Fibroblast of mammary gland (primary cell): ENCODE measurements at regions not wholly inside any gene's neighbourhood (a gene's known extent, or its start where the extent isn't known, plus 50 kb on each side); places are given as distances from the start of the nearest gene placed in this dataset.
A peak's percentile ranks its signal among the peaks of the same experiment; 100 is the strongest.

Experiments used
- DNase-seq: peaks from one replicate; pipeline ENCODE4 v3.0.0-alpha.2; 2010; ENCODE audit warnings: low read depth
- H3K4me3 ChIP-seq: 2 replicates; pipeline ENCODE4 v1.5.1; 2011; ENCODE audit warnings: low read depth, mild to moderate bottlenecking, low read length, moderate library complexity; ENCODE audit not compliant: control insufficient read depth
- TF ChIP-seq, protein P1 (sequence below): conservative IDR thresholded peaks from 2 replicates; pipeline ENCODE4 v1.5.1; 2011; ENCODE audit warnings: low read depth, low read length, inconsistent platforms; ENCODE audit not compliant: control insufficient read depth, insufficient read depth

DNA sequence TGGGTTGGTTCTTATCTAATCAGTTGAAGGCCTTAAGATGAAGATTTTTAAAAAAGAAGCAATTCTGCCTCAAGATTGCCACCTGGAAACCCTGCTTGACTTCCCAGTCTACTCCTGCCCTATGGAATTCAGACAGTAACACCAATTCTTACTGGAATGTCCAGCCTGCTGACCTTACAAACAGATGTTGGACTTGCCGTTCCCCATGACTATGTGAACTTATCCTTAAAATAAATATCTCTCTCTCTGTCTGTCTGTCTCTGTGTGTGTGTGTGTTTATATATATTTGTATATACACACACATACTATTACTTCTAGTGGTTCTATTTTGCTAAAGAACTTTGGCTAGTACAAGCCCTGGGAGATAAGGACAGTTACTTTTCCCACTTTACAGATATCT lies 675.3 kb downstream of the SLC4A3 start:
- H3K4me3 ChIP-seq: no peak overlapping the region
- TF ChIP-seq, protein P1, sequence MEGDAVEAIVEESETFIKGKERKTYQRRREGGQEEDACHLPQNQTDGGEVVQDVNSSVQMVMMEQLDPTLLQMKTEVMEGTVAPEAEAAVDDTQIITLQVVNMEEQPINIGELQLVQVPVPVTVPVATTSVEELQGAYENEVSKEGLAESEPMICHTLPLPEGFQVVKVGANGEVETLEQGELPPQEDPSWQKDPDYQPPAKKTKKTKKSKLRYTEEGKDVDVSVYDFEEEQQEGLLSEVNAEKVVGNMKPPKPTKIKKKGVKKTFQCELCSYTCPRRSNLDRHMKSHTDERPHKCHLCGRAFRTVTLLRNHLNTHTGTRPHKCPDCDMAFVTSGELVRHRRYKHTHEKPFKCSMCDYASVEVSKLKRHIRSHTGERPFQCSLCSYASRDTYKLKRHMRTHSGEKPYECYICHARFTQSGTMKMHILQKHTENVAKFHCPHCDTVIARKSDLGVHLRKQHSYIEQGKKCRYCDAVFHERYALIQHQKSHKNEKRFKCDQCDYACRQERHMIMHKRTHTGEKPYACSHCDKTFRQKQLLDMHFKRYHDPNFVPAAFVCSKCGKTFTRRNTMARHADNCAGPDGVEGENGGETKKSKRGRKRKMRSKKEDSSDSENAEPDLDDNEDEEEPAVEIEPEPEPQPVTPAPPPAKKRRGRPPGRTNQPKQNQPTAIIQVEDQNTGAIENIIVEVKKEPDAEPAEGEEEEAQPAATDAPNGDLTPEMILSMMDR: no peak

DNA sequence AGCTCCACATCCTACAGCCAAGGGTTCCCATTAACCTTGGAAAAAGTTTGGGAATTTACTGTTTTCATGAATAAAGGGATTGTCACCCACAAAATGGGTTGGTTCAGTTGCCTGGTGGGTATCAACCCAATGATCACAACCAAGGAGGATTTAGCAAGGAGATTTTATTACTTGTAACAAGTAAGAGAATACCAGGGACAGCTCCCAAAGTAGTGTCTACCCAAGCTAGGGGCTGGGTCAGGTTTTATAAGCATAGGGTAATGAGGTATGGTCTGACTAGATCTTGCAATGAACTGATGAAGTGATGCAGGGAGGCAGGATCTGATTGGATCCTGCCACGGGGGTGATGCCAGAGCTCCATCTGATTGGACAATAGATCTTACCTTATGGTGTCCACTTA lies 681.8 kb downstream of the SLC4A3 start:
- no peak overlapping the region for H3K4me3 ChIP-seq
- no peak for DNase-seq
- TF ChIP-seq, protein P1: no peak

More for the DNA sequence above, 675.3 kb downstream of the SLC4A3 start:
- DNase-seq: no peak

DNA sequence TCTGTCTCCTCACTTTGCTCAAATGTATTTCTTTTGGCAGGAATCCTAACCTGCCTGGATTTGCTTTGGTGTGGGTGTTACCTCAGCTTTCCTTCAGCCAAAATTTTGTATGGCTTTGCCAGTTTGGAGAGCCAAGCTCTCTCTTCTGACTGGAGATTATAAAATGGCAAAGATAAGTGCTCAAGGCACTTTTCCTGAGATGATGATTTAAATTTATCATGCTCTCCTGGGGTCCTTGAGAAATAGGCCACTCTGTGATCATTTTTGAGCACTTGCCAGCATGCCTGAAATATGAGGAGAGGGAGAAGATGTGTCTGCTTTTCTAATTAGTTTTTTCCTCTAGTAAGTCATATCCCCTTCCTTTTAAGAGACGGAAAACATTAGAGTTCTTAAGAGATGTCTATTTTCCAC lies 683.0 kb downstream of the SLC4A3 start:
- TF ChIP-seq, protein P1: no peak
- no peak for DNase-seq
- no peak overlapping the region for H3K4me3 ChIP-seq

DNA sequence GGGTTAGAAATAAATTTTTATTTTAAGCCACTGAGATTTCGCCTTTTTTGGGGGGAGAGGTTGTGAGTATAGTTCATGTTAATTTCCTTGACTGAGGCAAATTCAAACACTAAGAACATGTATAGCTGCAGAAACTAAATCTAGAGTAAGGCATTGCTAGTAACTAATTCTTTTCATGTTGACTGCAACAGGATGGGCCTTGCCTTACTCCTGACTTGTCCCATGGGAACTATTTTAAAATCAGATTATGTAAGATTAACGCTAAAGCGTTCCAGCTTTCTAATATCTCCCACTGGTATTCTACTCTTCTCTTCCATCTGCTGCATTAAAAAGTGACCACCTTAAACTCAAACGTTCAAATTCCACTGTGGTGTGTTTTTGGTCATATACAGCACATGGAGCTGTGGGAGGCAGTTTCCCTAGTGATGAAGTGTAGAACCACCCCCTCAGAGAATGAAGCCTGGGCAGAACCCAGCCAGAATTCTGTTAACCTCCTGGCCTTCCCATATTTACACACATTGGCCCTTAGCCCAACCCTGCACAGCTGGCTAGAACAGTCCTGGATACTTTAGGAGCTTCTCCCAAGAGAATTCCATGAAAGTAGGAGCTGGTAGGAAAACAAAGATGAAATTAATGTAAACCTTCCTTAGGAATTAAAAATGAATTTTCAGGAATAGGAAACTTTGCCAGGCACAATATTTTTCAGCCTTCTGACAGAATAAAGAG lies 687.8 kb downstream of the SLC4A3 start:
- peak; percentile 68 for DNase-seq
- no peak overlapping the region for H3K4me3 ChIP-seq
- TF ChIP-seq, protein P1: no peak

DNA sequence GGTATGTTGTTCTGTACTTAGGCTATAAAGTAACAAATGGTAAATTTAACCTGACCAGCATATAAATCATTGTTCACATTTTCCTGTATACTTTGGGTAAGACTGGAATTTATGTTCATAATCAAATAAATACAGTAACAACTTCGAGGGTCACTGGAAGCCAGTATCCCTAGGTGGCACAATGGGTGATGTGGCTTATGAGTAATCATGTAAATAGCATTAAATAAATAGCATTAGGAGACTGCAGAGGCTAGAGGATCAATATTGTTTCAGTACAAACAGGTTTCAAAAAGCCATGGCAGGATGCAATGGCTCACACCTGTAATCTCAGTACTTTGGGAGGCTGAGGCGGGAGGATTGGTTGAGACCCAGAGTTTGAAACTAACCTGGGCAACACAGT lies 690.6 kb downstream of the SLC4A3 start:
- H3K4me3 ChIP-seq: no peak overlapping the region
- DNase-seq: no peak
- TF ChIP-seq, protein P1: no peak

DNA sequence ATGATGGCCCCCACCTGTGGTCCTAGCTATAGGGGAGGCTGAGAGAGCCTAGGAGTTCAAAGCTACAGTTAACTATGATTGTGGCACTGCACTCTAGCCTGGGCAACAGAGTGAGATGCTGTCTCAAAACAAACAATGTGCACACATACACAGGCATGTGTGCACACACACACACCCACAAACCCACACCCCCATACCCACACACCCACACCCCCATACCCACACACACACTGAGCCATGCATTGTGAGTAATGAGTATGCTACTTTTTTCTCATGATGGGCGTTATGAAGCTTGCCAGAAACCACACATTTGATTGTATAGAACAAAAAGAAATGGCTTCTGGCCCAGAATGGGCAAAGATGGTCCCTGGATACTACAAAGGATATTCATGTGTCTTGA lies 691.1 kb downstream of the SLC4A3 start:
- TF ChIP-seq, protein P1: no peak
- no peak for DNase-seq
- no peak overlapping the region for H3K4me3 ChIP-seq
